ENCODE measurements at regions not wholly inside any gene's neighbourhood (a gene's known extent, or its start where the extent isn't known, plus 50 kb on each side); places are given as distances from the start of the nearest gene placed in this dataset.

DNA sequence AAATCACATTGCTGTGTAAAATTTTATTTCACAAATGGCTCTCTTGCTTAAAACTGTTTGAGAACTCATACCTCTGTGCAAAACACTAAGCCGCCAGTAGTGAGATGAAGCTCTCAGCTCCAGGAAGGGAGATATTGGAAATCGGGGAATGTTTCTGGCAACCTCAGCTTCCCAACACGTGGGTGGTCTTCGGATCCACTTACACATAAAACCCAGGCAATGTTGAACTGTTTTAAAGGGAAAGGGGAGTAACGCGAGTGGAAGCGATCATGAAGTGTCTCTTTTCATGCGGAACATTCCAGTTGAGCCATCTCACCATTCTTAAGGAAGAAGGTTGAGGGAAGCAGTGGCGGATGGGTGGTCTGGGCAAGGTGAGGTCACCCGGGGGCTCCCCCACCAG, 136.8 kb downstream of the ASB1 start:
- no peak for DNase-seq

DNA sequence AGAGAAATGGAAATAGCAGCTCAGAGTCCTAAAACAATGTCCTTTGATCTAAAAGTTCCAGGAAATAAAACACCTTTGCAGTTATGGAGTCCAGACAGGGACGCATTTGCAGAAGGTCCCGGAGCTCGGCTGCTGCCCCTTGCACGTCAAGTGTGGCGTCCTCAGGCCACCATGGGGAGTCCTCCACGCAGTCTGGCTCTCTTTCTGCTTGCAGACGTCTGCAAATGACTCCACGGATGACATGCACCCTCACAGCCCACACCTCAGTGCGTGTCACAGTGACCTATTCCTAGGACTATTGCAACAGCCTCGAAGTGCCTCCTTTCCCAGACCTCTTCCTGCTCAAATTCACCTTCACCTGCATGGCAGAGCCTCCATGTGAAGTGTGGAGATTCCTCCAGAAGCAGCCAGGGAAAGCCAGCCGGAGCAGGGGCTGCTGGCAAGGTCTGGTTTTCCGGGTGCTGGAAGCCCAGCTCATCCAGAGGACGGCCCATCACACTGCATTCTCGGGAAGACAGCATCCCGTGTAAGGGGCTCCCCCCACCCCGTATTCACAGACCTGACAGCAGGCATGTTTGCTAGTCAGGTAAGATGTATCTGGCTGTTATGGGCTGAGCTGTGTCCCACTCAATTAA, 137.7 kb downstream of the ASB1 start:
- DNase-seq: no peak

DNA sequence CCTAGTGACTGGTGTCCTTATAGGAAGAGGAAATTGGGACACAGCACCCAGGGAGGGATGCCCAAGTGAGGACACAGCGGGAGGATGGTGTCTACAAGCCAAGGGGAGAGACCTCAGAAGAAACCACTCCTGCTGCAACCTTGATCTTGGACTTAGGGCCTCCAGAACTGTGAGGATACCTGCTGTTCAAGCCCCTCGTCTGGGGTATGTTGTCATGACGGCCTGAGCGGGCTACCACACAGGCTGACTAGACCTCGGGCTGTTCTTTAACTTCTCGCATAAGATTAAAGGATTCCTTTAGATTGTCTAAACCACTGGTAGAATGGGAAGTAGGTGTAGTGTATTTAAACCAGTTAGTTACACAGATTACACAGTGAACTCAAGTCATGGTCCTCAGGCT, 138.3 kb downstream of the ASB1 start:
- no peak for DNase-seq

DNA sequence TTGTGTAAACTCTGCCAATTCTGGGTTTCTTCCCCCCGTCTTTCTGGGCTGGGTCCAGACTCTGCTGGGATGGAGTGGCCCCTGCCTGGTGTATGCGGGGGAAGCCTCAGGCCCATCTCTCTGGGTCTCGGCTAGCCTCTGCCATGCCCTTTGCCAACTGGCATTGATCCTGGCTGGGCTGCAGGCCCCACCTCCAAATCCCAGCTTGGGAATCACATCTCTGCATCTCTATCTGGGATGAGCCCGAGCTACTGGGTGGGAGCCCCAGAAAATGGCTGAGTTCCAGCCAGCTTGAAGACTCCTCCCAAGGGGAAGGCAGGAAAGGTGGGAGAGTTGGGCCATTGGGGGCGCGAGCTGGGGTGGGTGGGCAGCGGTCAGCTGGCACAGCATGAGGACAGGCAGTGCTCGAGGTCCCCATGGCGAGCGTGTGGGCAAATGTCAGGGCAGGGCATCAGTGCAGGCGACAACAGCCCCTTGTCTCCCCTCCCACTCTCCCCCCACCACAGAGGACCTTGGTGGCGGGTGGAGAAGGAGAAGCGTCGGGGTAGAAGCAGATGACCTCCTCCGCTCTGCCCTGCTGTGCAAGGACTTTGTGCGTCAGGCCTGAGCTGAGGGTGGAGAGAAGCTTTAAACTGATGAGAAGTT, 139.4 kb downstream of the ASB1 start:
- no peak for DNase-seq

DNA sequence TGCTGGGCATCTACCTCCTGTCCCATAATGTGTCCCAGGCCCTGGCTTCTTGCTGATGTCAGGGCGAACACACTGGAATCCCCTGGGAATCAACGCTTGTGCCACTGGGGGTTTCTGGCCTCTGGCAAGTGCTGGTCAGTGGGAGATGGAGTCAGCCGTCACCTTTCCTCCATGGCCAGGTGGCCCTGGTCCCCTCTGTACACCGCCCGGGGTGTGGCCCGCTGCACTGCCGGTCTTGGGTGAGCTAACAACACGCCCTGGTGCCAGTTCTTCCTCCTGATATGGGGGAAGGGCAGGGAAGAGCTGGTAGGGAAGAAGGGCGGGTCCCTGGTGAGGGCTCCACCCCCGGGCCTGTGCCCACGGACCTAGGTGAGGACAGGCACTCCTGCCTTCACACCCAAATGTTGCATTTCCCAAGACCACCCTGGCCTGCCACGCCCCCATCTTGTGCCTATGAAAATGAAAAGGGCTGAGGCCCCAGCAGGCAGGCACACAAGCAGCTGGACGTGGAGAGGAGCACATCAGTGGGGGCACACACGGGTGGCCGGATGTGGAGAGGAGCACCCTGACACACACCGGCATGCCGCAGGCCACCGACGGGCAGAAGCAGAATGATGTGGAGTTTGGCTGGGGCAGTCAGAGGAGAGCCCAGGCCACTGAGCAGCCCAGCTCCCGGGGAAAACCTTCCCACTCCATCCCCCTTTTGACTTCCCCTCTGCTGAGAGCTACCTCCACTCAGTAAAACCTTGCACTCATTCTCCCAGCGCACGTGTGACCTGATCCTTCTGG, 140.5 kb downstream of the ASB1 start:
- no peak for DNase-seq

DNA sequence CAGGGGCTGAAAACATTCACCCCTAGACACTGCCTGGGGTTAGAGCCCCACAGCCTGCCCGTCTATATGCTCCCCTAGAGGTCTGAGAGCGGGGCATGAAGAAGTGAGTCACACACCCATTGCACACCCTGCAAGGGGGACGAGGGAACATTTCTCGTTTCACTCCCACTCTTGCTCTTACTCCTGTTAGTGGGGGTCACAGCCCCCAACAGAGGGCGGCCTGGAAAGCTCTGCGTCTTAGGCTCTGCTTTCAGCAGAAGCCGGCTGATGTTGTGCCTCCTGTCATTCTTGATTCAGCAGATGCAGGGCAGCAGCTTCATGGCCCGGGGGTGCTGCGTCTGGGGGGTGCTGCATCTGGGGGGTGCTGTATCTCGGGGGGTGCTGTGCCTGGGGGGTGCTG, 141.3 kb downstream of the ASB1 start:
- DNase-seq: no peak

DNA sequence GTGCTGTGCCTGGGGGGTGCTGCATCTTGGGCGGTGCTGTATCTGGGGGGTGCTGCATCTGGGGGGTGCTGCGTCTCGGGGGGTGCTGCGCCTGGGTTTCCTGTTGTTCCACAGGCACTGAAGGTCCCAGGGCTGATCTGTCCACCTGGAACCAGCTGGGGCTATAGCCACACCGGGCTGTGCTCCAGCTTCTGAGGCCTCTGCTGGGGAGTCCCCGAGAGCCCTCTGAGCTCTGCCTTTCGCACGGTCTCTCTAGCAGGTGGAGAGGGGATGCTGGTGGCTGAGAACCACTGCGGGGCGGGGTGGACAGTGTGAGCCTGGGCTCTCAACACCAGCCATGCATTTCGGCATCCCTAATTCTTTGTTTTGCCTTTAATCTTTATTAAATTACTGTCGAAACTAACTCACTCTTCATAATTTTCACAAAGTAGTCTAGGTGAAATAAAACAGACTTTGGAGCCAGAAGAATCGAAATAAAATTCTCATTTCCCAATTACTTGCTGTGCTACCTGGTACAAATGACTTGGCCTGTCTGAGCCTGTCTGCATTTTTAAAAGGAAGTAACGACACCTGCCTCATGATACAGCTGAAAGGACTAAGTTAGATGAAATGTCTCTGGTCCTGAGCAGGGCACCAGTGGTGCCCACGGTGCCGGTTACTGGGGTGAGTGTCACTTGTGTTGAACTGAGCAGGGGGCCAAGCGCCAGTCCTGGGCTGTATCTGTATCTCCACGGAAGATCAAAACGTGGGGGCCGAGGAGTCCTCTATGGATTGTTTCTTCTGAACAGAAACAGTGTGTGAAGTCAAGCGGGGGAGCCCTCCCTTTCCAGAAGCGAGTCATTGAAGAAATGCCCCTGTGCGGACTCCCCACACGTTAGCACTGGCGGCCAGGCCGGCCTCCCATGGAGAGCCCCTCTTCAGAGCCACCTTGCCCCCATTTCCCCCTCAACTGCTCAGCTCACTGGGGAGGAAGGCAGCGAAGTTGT, 142.0 kb downstream of the ASB1 start:
- no peak for DNase-seq

DNA sequence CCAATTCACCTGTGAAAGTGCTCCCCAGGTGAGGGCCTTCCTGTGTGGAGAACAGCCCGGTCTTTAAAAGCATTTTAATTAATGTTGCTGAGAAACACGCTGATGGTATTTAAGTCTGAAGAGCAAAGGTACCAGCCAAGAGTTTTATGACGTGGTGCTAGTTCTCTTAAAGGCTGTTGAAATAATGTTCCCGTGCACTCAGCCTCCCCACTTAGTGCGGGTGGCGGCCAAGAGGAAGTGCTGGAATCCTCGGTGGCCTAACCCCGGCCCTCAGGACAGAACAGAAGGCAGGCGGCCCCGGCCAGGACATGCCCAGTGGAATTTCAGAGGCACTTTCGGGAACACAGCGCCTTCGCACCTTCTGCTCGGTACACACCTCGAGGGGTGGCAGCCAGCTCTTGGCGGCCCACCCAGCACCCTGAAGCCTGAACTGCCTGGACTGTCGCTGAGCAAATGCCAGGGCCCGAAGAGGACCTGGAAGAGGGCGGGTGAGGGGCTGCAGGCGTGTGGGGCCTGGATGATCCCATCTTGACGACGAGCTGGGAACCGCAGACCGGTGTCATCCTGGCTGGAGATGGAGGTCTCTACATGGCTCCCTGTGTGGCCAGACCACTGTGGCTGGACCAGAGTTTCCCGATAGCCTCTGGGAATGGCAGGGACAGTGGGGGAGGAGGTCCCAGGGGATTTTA, 142.9 kb downstream of the ASB1 start:
- no peak for DNase-seq

DNA sequence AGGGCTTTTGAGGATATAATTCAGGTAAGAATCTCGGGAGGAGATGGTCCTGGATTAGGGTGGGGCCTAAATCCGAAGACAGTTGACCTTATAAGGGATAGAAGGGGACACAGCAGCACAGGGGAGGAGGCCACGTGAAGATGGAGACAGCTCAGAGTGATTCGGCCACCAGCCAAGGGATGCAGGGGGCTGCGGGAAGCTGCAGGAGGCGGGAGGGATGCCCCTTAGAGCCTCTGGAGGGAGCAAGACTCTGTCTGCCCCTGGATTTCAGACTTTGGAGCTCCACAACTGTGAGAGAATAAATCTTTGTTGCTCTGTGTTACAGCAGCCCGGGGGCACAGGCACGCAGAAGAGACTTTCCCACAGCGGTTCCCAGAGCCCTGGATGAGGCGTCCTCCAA, 143.7 kb downstream of the ASB1 start:
- no peak for DNase-seq

DNA sequence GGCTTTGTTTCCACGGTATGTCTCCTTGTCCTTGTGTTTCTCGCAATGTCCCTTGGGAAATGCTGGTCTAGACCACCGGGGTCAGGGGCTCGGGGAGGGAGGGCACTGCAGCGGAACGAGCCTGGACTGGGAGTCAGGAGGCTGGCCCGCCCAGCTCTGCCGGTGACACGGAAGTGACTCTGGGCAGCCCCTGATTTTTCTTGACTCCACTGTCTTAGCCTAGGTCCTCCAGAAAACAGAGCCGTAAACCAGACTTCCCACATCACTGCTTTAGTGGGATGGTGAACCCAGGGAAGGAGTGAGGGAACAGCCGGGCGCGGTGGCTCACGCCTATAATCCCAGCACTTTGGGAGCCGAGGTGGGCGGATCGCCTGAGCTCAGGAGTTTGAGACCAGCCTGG, 144.2 kb downstream of the ASB1 start:
- no peak for DNase-seq

DNA sequence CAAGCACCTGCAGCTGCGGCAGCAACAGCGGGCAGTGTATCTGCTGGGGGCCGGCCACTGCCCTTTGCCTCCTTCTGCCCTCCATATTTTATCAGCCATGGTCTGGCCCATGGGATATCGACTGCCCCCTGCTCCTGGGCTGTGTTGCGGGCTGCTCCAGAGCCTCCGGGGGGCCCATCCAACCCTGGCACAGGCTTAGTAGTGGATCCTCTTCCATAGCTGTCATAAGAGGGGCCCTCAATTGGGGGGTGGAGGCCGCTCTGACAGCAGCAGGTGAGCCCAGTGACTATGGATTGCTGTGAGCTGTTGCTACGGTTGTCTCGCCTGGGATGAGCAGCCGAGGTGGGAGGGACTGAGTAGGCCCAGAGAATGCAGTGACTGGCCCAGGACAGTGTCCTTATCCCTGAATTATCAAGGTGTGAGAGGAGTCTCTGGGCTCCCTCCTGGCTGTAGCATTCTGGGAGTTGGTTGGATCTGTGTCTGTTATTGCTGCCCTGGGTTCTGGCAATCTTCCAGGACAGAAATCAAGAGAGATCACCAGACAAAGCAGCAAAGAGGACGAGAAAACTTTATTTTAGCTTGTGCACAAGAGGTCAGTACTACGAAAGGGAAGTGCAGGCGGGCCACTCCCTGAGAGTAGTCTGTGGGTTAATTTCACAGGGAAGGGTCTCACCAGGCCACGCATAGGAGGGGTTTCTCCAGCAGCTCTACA, 145.1 kb downstream of the ASB1 start:
- no peak for DNase-seq

DNA sequence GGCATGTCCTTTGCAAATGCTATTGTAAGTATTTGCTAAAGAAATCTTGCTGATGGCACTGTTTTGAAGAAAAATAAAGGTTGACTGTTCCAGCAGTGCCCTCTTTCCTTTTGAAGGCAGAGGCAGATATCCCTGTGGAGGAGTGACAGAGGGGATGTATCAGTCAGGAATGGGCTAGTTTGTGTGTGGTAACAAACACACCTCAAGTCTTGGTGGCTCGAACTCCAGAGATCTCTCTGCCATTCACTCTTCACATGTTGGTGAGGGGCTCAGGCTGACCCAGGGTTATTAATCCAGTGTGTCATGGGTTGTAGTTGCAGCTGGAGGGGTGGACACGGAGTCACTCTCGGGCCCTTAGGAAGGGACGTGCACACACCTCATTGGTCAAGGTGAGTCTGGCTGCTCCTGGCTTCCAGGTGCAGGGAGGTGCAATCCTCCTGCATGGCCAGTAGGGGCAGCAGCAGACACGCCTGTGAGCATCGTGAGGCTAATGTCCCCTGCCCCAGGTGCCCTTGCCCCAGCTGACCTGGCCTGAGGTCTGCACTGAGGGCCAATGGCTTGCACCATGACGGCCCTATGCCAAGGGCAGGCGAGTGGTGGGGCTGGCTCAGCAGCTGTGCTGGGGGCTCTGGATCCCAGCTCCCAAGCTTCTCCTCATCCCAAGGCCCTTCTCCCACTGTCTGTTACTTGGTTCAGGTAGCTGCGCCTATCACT, 146.5 kb downstream of the ASB1 start:
- no peak for DNase-seq

DNA sequence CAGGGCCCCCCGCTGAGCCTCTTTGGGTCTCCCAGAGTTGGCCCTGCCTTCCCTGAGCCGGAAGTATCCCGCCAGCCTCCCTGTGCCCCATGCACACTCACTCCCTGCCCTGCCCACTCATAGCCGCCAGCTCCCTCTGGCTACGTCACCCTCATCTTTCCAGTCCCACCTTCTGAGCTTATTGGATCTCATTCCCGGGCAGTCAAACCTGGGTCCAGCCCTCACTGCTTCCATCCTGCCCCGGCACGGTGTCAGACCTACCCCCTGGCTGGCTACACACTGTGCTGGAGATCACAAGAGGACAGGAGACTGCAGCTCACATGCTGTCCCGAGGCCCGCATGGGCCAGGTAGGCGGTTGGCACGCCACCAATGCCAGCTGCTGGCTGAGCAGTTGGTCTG, 147.2 kb downstream of the ASB1 start:
- DNase-seq: no peak

DNA sequence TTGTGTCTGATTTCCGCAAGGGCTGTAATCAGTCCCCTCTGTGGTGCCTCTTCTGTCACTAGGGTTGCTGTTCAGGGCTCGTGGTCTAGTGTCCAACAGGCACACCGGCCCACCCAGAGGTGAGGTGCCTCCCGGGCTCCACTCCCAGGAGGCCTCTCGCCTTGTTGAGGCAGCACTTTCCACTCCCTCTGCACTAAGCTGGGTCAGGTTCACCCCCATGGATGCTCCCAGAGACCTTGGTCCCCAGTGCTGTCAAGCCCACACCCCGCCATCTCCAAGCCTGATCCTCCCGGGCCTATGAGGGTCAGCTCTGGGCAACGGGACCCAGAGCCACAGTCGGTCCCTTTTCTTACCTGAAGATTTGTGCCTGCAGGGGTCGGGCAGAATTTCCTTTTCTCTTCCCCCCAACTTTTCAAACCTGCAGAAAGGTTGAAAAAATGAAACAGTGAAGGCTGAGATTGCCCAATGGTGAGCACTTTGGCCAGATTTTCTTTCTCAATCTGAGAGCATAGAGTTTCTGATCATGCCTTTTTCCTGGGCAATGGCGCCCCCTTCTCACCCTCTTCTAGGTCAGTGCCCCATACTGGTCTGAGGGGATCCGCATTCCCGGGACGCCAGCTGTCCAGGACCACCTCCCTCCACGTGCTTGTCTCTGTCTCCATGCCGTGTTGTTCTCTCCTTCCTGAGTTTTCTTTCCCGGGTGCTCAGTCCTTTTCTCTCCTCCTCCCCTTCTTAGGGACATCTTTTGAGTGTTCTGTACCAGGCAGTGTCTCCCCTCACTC, 148.0 kb downstream of the ASB1 start:
- no peak for DNase-seq

DNA sequence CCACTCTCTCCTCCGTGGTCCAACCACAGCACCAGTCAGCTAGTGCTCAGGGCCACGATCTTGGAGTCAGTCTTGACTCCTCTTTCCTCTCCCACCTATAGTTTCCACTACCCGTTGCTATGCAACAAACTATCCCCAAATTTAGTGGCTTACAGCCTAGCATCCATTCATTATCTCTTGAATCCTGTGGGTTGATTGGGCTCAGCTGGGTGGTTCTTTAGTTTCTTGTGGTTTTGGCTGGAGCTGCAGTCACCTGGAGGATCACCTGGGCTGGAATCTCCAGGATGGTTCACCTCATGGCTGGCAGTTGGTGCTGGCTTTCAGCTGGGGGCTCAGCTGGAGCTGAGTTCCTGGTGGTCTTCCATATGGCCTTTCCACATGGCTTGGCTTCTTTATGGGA, 149.9 kb downstream of the ASB1 start:
- no peak for DNase-seq

DNA sequence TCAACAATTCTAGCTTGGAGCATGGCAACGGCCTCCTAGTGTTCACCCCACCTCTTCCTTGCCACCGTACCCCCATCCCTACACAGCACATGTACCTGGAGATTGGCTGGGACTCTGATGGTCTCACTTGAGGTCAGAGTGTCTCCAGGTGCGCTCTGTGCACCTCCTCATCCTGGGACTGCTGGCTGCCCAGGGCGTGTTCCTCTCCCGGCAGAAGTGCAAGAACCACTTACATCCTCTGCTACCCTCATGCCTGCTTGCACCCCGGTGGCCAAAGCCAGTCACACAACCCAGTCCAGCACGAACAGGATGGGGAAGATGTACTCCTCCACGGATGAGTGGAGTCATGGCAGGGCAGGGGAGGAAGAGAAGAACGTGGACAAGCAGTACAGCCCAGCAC, 151.5 kb downstream of the ASB1 start:
- no peak for DNase-seq

DNA sequence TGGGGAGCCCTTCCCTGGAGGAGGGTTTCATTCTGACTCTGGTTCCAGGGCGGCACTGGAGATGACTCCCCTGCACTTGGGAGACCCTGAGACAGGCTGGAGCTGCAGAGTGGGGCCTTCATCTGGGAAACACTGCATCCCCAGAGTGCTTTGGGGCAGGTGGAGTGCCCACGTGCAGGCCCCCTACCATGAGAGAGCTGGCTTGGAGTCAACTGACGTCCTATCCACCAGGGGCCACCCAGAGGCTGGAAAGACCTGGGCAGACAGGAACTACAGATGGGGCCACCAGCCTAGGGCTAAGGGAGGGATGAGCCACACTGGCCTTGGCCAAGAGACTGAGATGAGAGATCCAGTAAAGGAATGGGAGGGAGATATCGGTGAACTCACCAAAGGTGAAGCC, 153.8 kb downstream of the ASB1 start:
- DNase-seq: no peak

DNA sequence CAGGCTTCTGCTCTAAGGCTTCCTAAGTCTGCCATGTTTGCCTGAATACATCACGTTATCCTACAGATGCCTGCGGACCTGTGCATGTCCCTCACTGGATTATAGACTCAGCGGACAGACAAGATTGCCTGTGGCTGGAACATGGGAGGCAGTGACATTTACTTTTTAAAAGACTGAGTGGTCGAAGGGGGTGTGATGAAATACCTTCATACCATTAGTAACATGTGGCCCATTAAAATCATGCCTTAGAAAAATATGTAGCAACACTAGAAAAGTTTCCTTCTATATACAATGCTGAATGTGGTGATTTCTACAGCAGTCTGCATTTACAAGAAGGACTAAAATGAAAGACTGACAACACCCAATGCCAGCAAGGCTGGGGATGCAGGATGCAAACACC, 154.4 kb downstream of the ASB1 start:
- DNase-seq: no peak

DNA sequence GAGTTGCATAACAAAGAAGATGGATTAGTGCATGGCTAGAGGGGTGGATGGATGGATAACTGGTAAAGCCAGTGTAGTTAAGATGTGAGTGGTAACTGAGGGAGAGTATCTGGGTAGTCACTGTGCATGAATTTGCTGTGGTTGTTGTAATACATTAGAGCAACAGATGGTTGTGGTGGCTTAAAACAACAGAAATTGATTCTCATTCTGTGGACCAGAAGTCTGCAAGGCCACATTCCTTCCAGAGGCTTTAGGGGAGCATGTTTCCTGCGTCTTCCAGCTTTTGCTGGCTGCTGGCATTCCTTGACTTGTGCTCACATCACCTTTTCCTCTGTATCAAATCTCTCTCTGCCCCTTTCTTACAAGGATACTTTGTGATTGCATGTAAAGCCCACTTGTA, 155.4 kb downstream of the ASB1 start:
- DNase-seq: no peak

DNA sequence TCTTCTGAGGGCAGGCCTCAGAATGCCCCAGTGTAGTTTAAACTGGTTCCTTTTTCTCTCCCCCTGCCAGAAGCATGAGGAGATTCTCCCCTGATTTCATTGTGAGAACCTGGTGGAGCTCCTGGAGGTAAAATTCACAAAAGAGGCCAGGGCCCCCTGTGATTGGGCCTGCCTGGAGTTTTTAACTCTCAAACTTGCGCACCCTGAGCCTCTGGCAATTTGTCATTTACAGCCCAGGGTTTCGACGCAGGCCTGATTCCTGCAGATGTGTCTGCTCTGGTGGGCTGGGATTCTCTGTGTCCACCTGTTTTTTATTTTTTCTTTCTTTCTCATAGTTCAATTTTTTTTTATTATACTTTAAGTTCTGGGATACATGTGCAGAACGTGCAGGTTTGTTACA, 157.9 kb downstream of the ASB1 start:
- DNase-seq: no peak
